DOHH2 (cell line): ENCODE measurements at regions not wholly inside any gene's neighbourhood (a gene's known extent, or its start where the extent isn't known, plus 50 kb on each side); places are given as distances from the start of the nearest gene placed in this dataset.

Experiments
- H3F3A ChIP-seq: fragments of 200-600 bp; sonication (generic), shearing (Covaris generic); 2 replicates; pipeline ENCODE4 v1.6.0; 2016; ENCODE audit warnings: antibody characterized with exemption, mild to moderate bottlenecking; ENCODE audit not compliant: control insufficient read depth, insufficient read depth
- H3K27ac ChIP-seq: fragments of 200-600 bp; sonication (generic); 2 replicates; pipeline ENCODE4 v1.5.1; 2014; ENCODE audit warnings: low read depth, mild to moderate bottlenecking, low read length, moderate library complexity
- H3K27me3 ChIP-seq: fragments of 200-600 bp; sonication (generic); 2 replicates; pipeline ENCODE4 v1.6.1; 2014; ENCODE audit warnings: mild to moderate bottlenecking, low read length, mixed read lengths; ENCODE audit not compliant: control insufficient read depth
- H3K36me3 ChIP-seq: fragments of 200-600 bp; sonication (generic); 2 replicates; pipeline ENCODE4 v1.6.1; 2014; ENCODE audit warnings: mild to moderate bottlenecking, low read length, moderate library complexity, mixed read lengths; ENCODE audit not compliant: control insufficient read depth
- H3K4me1 ChIP-seq: fragments of 200-600 bp; sonication (generic); 2 replicates; pipeline ENCODE4 v1.6.1; 2014; ENCODE audit warnings: mild to moderate bottlenecking, low read length, mixed read lengths; ENCODE audit not compliant: control insufficient read depth
- H3K4me2 ChIP-seq: fragments of 200-600 bp; sonication (generic); 2 replicates; pipeline ENCODE4 v1.6.0; 2014; ENCODE audit warnings: mild to moderate bottlenecking, low read length, moderate library complexity
- H3K4me3 ChIP-seq: fragments of 200-600 bp; sonication (generic); 2 replicates; pipeline ENCODE4 v1.5.1; 2014; ENCODE audit warnings: mild to moderate bottlenecking, low read length, mixed read lengths
- H3K79me2 ChIP-seq: fragments of 200-600 bp; sonication (generic); 2 replicates; pipeline ENCODE4 v1.6.1; 2014; ENCODE audit warnings: mild to moderate bottlenecking, low read length, mixed read lengths; ENCODE audit not compliant: control insufficient read depth
- H3K9me2 ChIP-seq: fragments of 200-600 bp; sonication (generic); replicated peaks from 2 replicates; pipeline ENCODE4 v1.6.1; 2014; ENCODE audit warnings: mild to moderate bottlenecking, low read length, mixed read lengths; ENCODE audit not compliant: control insufficient read depth
- H3K9me3 ChIP-seq: fragments of 200-600 bp; sonication (generic); 2 replicates; pipeline ENCODE4 v1.6.1; 2014; ENCODE audit warnings: antibody characterized with exemption, low read length, mixed read lengths; ENCODE audit not compliant: control insufficient read depth, insufficient read depth
- H4K20me1 ChIP-seq: fragments of 200-600 bp; sonication (generic); 2 replicates; pipeline ENCODE4 v1.6.0; 2014; ENCODE audit warnings: low read depth, mild to moderate bottlenecking, antibody characterized with exemption, low read length, moderate library complexity; ENCODE audit not compliant: control insufficient read depth, insufficient read depth
- EZH2phosphoT487 ChIP-seq: fragments of 200-600 bp; sonication (generic); IDR thresholded peaks from 2 replicates; pipeline ENCODE4 v1.6.1; 2017; ENCODE audit warnings: borderline replicate concordance, mild to moderate bottlenecking, antibody characterized with exemption, low read length, moderate library complexity, mixed read lengths
- TF ChIP-seq, protein P1 (sequence below): fragments of 200-600 bp; sonication (generic); IDR thresholded peaks from one replicate; pipeline ENCODE4 v1.5.1; 2014; ENCODE audit warnings: antibody characterized with exemption, mild to moderate bottlenecking, low read depth, low read length; ENCODE audit not compliant: poor library complexity, severe bottlenecking

DNA sequence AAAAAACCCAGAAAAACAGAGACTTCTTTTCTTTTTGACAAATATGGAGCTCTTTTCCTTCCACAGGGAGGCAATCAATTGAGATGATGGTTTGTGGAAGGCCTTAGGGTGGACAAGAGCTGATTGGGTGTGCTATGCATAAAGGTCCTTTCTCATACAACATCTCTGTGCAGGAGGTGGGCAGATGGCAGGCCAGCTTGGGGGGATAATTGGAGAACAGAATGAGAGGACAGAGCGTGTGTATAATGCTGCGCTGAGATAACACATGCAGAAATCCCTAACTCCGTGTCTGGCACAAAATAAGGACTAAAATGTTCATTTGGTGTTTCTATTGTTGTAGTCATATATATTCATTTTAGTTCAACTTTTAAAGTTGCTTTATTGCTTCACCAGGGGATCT, 159.0 kb upstream of the MEF2C start:
- H3K4me1 ChIP-seq: no peaks in the 10 kb centered on the region
- H3F3A ChIP-seq: no peaks in the 10 kb centered on the region
- H3K27ac ChIP-seq: no peak overlapping the region
- no peaks in the 10 kb centered on the region for H3K27me3 ChIP-seq
- H3K36me3 ChIP-seq: no peaks in the 10 kb centered on the region
- H3K9me2 ChIP-seq: no peaks in the 10 kb centered on the region
- no peak overlapping the region for H3K4me3 ChIP-seq
- no peak overlapping the region for H3K4me2 ChIP-seq
- TF ChIP-seq EZH2phosphoT487: no peak
- TF ChIP-seq, protein P1, sequence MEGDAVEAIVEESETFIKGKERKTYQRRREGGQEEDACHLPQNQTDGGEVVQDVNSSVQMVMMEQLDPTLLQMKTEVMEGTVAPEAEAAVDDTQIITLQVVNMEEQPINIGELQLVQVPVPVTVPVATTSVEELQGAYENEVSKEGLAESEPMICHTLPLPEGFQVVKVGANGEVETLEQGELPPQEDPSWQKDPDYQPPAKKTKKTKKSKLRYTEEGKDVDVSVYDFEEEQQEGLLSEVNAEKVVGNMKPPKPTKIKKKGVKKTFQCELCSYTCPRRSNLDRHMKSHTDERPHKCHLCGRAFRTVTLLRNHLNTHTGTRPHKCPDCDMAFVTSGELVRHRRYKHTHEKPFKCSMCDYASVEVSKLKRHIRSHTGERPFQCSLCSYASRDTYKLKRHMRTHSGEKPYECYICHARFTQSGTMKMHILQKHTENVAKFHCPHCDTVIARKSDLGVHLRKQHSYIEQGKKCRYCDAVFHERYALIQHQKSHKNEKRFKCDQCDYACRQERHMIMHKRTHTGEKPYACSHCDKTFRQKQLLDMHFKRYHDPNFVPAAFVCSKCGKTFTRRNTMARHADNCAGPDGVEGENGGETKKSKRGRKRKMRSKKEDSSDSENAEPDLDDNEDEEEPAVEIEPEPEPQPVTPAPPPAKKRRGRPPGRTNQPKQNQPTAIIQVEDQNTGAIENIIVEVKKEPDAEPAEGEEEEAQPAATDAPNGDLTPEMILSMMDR: no peak
- no peaks in the 10 kb centered on the region for H3K79me2 ChIP-seq
- no peaks in the 10 kb centered on the region for H4K20me1 ChIP-seq
- H3K9me3 ChIP-seq: no peaks in the 10 kb centered on the region

DNA sequence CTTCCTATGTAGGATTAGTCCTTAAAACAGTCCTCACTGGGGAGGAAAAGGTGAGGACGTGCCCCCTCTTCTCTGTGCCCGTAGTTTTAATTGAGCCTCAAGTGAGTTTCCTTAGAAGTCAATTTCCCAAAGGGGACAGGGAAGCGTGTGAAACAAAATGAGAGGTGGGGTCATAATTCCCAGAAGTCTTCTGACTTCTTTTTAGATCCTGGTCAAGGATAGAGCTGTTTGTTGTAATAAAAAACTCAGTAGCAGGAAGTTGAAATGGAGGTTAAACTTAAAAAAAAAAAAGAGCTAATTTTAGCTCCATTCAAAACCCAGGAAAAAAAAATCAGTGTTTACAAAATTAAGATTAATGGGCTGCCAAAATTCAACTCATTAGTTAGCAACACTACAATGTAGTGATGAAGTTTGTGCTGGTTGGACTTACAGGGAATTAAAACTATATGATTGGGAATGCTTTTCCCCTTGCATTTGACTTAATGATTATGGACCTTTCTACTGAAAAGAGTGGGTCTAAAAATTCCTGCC, 158.3 kb upstream of the MEF2C start:
- Histone ChIP-seq H3K4me3 (no peak overlapping the region), H4K20me1 (no peaks in the 10 kb centered on the region), H3K27me3 (no peaks in the 10 kb centered on the region), H3K4me1 (no peaks in the 10 kb centered on the region), H3K79me2 (no peaks in the 10 kb centered on the region), H3K27ac (no peak overlapping the region), H3K9me3 (no peaks in the 10 kb centered on the region), H3K4me2 (no peak overlapping the region), H3K36me3 (no peaks in the 10 kb centered on the region), H3K9me2 (no peaks in the 10 kb centered on the region), H3F3A (no peaks in the 10 kb centered on the region)
- TF ChIP-seq EZH2phosphoT487: no peak
- TF ChIP-seq, protein P1: no peak

DNA sequence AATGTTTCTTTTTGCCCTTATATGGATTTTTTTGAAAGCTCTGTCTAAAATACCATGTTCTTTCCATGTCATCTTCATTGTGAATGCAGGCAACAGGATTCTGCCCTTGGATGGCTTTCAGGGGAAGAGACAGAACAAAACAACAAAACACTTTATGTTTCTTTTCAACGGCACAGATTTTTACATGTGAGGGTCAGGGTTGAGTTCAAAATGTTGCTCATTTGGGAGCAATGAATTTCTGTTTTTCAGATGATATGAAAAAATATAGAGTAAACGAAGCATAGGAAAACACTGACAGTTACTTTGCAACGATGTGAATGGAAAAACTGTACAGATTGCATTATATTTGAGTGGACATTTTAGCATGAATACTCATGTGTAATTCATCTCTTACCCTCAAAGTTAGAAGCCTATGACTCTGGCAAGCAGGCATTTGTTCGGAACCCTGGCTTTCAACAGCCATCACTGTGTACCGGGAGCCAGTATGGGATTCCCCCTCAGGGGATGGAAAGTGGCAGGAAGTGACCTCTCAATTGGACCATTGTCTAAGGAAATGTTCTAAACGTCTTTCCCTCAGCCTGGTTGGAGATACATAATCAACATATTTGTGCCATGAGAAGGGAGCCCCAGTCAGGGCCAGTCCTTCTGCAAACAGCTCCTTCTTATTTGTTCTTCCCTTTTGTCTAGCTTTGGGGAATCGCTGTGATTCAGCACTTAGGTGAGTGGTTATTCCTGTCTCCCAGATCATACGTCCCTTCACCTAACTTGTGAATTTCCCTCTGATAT, 153.9 kb upstream of the MEF2C start:
- no peak overlapping the region for H3K27ac ChIP-seq
- H3K4me3 ChIP-seq: no peak overlapping the region

More for the DNA sequence above, 153.9 kb upstream of the MEF2C start:
- no peaks in the 10 kb centered on the region for H3K4me1 ChIP-seq
- no peaks in the 10 kb centered on the region for H3K79me2 ChIP-seq
- H3K9me2 ChIP-seq: no peaks in the 10 kb centered on the region
- no peaks in the 10 kb centered on the region for H3F3A ChIP-seq
- H3K36me3 ChIP-seq: no peaks in the 10 kb centered on the region
- H4K20me1 ChIP-seq: no peaks in the 10 kb centered on the region
- no peaks in the 10 kb centered on the region for H3K27me3 ChIP-seq
- H3K4me2 ChIP-seq: no peak overlapping the region
- TF ChIP-seq, protein P1: no peak
- no peak for TF ChIP-seq EZH2phosphoT487
- no peaks in the 10 kb centered on the region for H3K9me3 ChIP-seq
